ENCODE measurements at regions not wholly inside any gene's neighbourhood (a gene's known extent, or its start where the extent isn't known, plus 50 kb on each side); places are given as distances from the start of the nearest gene placed in this dataset.

DNA sequence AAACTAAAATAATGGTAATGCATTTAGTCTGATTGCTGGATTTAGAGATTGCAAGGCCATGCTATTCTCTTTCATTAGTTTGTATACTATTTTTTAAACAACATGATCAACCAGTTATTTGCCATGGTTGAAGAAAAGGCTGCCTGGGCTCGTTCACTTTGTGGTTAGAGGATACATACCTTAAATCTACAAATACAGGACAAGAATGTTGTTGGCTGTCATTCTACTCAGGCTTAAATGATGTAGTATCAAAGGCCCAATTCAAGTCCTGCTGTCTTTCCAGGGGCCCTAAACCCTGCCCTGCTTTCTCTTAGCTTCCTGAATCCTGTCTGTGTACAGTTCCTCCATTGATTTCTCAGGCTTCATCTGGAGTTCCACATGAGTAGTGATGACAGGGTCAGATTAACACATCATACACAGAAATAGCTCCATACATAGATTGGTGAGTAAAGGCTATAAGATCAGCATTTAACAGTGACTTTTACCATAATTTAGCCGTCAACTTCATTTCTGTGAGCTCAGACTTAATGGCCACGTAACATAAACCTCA is 114.9 kb upstream of the GPRIN3 start:
- no peak for DNase-seq (ENCODE audit: low read depth)

DNA sequence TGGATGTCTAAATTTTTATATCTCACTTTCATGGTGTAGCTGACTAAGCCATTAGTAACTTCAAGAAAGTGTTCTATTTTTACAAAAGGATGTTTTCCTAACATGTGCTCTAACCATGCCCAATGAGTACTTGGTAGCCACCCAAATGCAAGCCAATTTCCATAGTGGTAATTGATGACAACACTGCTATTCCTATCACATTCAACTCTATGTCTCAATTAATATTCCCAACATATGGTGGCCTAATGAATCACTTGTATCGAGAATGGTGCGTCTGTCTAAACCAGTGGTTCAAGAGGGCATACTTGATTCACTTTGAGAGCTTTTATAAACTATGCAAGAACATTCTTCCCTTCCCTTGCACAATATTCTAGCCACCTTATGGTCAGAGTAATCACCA is 112.9 kb upstream of the GPRIN3 start:
- no peak for DNase-seq (ENCODE audit: low read depth)

DNA sequence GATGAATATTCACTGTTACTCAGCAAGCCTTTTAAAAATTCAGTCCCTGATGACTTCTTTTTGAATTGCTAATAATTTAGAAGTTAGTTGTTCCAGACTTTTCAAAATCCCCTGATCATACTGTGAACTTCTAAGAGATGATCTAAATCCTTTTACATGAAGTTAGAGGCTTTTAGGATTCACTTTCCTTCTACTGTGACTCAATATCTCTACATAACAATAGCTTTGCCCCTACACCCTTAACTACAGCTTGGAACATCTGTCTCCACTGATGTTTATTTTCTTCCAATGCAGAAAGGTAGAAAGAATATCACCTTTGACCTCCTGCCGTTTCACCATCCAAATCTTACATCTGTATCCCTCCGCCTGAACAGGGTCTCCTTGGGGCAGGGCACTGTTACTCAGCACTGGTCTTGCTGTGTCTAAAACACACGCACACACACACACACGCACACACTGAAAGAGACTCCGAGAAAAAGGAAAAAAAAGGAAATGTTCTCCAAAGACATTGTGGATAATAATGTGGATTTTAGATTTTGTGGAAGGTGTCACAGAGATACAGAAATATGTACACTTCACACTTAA is 111.6 kb upstream of the GPRIN3 start:
- DNase-seq (ENCODE audit: low read depth): no peak

DNA sequence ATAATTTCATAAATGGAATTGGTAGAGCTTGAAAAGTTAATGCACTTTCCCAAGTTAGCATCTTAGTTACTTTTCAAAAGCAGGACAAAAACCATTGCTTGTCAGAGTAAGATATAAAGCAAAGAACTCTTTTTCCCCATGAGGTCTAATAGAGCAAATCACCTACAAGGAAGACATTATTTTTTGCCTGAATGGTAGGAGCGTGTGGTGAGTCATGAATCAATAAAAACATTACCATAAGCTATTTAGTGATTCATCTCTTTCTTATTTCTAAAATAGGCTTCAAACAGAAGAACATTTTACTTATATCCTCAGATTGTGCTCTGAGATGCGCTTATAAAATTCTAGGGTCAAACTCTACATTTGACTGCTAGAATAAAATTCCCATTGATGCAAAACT is 109.4 kb upstream of the GPRIN3 start:
- DNase-seq (ENCODE audit: low read depth): no peak

DNA sequence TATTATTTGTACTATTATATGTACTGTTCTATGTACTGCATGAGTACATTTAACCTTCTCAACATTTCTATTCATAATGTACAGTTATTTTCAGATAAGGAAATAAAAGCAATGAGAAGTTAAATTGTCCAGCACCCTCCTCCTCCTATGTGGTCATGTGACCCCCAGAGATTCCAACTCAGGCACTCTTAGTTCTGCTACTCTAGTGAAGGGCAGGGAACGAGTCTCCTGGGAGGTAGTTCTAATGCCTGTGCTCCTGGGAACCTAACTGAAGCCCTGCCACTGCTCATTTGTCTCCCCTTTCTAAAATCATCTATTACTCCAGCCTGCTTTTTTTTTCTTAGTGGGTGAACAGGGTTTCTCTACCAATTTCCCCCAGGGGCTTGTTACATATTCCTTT is 105.9 kb upstream of the GPRIN3 start:
- no peak for DNase-seq (ENCODE audit: low read depth)

DNA sequence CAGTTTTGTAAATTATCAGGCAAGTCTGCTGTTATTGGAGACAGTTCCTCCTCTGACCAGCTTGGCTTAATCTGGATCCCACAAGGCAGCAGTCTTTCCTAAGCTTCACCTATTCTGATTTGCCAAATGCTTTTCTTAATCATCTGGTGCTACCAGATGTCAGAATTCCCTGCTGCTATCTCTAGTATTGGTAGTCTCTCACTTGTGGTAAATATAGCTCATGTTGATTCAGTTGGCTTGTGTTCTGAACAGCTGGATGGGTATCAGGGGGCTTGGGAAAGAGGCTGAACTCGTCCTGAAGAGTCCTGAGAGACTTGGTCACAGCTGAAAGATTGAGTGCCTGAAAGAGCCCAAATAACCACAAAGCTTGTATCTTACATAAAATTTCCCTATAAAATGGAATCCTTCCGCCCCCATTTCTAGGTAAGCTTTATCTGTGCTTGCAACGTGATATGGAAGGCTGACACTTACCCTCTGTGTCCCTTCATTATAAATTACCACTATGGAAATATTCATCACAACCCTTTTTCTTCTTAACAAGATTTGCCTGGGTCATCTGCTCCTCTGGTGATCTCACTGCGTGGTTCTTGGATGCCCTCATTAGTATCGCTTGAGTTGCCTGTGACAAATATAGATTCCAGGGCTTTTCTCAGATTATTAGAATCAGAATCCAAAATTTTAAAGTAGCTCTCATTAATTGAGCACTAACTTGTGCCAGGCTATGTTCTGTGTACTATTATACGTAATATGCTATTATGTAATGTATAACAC is 104.1 kb upstream of the GPRIN3 start:
- no peak for DNase-seq (ENCODE audit: low read depth)

DNA sequence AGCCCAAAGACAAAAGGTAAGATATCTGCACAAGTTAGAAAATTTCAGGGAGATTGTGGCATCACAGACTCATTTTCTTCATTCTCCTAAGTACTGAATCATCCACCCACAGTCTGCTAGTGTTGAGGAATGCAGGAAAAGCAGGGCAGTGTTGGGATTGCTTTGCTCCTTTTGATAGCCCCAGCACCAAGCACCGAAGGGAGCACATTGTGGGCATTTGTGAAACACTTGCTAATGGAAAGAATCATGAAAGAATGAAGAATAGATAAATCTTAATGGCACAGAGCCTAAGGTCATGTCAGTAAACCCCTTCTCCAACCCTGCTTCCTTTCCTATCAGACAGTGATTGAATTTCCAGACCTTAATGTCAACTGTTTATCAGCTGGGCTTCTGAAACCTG is 103.1 kb upstream of the GPRIN3 start:
- DNase-seq (ENCODE audit: low read depth): no peak

DNA sequence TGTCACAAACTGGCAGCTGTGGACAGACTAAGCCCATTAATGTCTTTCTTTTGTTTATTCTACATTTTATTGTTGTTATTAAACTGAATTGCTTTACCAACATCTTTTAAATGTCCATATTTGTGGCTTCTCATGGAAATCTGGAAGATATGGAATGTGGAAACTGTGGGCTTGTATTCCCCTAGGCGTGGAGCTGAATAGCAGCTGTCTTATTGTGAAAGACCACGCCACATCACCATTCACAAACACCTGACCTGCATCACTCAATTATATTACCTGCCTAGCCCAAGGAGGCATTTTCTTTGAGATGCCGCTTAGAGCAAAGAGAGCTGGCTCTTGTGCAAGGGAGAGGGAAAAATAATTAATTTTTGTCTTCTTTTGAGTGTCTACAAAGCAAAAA is 96.9 kb upstream of the GPRIN3 start:
- no peak for DNase-seq (ENCODE audit: low read depth)

DNA sequence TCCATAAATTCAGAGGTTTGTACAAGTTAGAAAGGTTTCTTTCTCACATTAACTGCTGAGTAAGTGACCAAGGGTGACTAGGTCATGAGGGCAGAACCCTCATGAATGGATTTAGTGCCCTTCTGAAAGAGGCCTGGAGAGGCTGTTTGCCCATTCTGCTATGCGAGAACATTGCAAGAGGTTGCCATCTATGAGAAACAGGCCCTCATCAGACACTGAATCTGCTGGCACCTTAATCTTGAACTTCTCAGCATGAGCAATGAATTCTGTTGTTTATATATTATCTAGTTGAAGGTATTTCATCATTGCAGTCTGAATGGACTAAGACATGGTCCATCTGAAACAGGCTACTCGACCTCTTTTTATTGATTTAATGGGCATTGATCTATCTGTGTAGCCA is 96.2 kb upstream of the GPRIN3 start:
- DNase-seq (ENCODE audit: low read depth): no peak

DNA sequence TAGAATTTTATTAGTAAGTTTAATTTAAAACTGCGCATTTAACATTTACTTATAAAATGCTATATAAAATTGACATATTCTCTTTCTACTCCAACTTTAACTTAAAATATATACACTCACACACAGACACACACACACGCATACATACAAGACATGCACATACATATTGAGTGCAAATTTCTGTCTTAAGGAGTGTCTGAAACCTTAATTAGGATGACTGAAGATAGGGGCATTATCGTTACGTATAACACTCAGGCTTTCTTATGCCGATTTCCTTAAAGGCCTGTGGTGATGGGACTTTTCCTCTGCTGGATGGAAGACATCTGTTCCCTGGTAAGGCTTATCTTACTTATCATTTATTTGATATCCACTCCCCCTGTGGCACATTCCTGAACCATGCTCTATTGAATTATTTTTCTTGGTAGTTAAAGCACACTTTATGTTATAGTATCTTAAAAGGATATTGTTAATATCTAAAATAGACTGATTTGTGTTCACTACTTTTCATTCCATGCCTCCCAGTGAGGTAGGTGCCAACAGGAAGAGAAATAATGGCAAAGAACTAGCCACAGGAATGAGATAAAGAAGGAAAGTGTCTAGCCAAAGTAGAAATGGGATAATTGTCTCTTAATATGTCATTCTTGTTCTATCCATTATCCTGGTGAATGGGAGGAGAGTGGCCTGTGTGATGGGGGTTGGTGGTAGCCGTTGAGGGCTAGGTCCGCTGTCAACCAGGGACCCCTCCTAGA is 92.9 kb upstream of the GPRIN3 start:
- no peak for DNase-seq (ENCODE audit: low read depth)

DNA sequence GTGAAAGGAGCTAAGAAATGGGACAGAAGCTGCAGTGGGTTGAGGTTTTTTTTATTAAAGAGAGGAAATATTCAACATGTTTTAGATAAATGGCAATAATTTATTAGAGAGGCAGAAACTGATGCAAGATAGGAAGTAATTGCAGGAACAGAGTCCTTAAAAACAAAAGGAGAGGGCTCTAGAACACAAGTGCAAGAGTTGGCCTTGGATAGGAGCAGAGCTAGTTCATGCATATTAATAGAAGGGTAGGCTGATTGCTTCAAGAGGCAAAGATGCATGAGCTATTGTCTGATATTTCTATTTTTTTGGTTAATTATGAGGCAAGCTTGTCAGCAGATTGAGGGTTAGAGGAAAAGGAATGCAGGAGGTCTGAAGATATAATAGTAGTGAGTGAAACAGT is 91.0 kb upstream of the GPRIN3 start:
- no peak for DNase-seq (ENCODE audit: low read depth)

DNA sequence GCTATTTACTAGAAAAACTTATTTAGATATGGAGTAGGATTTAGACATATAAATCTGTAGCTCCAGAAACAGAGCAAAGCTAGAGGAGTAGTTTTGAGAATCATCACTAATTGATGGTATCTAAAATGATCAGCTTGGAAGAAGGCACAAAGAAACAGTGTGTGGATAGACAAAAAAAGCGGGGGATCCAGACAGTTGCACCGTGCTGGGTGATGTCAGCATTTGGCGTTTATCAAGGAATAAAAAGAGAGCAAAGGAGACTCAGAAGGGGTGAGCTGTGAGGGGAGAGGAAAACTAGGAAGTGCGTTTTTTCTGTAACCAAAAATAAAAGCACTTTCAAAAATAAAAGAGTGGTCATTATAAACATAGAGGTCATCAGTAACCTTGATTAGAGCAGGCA is 90.5 kb upstream of the GPRIN3 start:
- DNase-seq (ENCODE audit: low read depth): no peak

DNA sequence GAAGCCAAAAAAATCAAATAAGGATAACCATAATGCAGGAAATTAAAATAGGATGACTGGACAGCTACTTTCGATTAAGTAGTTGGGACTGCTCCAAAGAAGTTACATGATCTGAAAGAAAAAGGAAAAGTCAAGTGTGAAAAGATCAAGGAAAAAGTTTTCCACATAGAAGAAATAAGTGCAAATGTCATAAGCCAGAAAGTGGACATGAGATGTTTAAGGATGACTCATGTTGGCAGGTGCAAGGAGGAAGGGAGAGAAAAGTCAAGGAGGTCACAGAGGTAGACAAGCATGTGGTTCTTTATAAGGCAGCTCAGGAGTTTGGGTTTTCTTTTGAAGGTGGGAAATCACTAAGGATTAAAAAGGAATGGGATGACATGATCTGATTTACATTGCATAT is 89.8 kb upstream of the GPRIN3 start:
- no peak for DNase-seq (ENCODE audit: low read depth)

DNA sequence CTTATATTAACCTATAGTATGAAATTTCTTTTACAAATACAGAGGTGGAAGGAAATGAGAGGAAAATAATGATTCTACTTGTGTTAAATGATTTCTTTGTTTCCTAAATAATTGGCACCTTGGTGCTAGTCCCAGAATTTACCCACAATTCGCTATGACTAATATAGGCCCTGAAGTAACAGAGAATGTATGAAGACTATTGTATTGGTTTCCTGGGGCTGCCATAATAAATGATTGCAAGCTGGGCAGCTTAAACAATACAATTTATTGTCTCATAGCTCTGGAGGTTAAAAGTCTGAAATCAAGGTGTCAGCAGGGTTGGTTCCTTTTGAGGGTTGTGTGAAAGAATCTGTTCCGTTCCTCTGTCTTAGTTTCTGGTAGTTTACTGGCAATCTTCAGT is 74.8 kb upstream of the GPRIN3 start:
- no peak for DNase-seq (ENCODE audit: low read depth)

DNA sequence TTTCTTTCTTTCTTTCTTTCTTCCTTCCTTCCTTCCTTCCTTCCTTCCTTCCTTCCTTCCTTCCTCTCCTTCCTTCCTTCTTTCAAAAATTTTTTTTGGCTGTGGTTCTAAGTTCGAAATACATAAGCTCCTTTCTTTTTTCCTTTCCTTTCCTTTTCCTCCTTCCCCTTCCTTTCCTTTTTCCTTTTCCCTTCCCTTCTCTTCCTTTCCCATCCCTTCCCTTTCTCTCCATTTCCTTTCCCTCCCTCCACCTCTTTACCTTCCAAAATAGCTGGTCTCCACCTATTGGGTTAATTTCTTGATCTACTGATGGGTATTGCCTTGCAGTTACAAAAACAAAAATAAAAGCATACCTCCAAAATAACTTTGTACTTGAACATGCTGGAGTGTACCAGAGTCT is 73.4 kb upstream of the GPRIN3 start:
- DNase-seq (ENCODE audit: low read depth): no peak

DNA sequence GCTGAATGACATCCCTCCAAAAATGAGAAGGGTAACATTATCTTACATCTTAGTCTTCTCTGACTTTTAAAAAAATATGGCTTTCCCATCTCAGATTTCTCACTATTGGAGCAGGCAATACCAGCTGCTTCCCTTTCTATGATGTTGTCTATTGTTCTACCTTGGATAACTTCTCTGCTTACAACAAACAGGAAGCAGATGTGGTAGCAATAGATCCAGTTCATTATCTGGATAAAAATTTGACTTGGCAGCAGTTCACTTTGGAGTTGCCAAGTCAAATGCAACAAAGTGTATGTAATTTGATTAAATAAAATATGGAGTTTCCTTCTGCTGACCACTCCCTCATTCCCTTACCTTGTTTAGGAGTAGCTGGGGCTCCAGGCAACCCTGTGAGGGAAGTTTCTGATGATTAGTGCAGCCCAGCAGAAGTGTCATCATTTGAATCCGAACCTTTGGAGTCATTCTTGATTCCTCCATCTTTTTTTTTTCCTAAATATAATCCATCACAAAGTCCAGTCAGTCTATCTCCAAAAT is 72.0 kb upstream of the GPRIN3 start:
- no peak for DNase-seq (ENCODE audit: low read depth)

DNA sequence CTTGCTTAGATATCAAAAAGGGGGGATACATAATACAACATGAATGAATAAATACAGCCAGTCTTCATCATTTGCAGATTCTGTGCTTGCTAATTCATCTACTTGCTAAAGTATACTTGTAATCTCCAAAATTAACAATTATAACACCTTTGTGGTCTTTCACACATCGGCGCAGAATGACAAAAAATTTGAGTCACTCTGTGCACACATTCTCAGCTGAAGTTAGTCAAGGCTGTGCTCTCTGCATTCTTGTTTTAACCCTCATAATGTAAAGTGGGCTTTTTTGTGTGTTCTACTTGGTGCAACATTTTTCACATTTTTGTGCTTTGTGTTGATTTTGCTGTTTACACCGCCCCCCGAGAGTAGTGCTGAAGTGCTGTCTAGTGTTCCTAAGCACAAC is 65.8 kb upstream of the GPRIN3 start:
- DNase-seq (ENCODE audit: low read depth): no peak

DNA sequence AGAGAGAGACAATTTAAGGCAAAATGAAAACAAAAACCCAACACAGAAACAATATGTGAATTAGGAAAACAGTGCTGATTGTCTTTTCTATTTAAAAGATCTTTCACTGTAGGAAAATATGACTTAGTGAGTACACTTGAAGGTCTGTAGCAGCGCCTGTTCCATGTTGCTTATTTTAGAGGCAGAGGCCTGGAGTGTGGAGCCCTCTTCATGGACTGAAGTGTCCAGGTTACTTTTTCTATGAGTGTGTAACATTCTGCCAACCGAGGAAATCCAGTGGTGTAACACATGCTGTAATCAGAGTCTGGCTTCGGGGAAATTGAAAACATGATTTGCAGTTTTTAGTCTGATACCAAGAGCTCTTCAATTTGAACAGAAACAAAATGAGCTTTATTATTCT is 64.0 kb upstream of the GPRIN3 start:
- no peak for DNase-seq (ENCODE audit: low read depth)

DNA sequence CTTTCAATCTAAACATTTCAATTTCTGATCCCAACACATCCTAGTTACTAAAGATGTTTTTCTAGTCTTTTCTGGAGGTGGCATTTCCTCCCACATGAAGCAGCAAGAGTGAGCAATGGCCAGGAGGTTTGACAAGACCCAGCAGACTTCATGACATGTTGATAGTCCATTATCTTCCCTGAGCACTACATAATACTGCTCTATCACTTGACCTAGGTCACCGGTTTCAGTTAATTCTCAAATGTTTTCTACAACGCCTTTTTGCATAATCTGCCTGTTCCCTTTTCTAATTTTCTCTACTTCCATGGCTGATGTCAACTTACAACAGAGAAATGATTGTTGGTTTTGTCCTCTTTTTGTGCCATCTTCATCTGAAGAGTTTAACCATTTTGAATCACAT is 62.0 kb upstream of the GPRIN3 start:
- no peak for DNase-seq (ENCODE audit: low read depth)

DNA sequence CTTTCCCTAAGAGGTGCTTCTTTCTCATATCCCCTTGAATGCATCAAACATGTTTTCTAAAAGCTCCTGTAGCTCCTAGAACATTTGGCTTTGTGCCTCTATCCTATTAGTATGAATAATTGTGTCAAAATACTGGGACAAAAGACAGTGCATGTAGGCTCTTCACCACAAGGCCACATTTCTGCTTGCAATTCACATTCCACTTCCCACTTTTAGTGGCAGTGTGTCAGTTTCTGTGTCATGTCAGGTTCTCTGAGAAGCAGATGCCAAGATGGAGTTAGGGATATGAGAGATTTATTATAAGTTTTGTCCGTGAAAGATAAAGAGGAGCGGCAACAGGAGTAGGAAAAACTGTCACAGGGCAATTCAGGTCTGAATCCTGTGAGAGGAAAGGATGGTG is 61.3 kb upstream of the GPRIN3 start:
- no peak for DNase-seq (ENCODE audit: low read depth)

DNA sequence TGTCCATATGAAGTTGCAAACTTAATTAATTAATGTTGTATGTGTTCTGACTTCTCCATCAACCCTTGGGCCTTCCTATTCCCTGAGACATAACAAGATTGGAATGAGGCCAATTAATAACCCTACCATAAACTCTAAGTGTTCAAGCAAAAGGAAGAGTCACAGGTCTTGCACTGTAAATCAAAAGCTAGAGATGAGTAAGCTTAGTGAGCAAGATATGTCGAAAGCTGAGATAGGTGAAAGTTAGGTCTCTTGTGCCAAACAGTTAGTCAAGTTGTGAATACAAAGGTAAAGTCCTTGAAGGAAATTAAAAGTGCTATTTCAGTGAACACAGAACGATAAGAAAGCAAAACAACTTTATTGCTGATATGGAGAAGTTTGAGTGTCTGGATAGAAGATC is 58.2 kb upstream of the GPRIN3 start:
- DNase-seq (ENCODE audit: low read depth): no peak

DNA sequence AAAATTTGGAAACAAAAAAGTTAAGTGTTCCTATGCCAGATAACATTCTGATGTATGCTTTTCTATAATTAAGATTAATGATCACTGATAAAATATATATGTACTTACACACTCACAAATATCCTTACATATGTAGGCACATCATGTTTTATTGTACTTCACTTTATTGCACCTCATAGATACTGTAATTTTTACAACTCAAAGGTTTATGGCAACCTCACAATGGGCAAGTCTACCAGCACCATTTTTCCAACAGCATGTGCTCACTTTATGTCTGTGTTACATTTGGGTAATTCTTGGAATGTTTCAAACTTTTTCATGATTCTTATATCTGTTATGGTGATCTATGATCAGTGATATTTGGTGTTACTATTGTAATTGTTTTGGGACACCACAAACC is 57.8 kb upstream of the GPRIN3 start:
- DNase-seq (ENCODE audit: low read depth): no peak

DNA sequence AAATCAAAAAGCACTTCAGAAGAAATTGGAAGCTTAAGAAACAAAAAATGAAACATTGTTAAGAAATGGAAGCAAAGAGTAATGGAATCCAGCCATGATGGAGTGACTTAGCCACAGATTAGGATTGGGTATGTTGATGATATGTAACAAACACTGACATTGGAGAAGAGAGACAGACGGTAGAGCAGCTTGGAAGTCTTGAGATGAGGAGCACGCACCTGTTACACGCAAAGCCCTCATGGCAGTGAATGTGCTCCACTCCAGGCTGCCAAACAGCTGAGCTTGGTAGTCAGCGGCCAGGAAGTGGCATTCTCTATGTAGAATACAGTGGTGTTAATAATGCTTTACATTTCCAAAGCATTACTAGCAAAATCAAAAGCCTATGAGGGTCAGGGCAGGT is 56.9 kb upstream of the GPRIN3 start:
- DNase-seq (ENCODE audit: low read depth): no peak
